AG09319 (cell line): ENCODE measurements at regions not wholly inside any gene's neighbourhood (a gene's known extent, or its start where the extent isn't known, plus 50 kb on each side); places are given as distances from the start of the nearest gene placed in this dataset.

Experiments used
- DNase-seq: peaks from one replicate; pipeline ENCODE4 v3.0.0-alpha.2; 2010; ENCODE audit warnings: low read depth; ENCODE audit errors: extremely low read depth
- TF ChIP-seq, protein P1 (sequence below): IDR thresholded peaks from 2 replicates; pipeline ENCODE4 v1.5.1; 2011; ENCODE audit warnings: low read depth, mild to moderate bottlenecking, inconsistent platforms, low read length, moderate library complexity

DNA sequence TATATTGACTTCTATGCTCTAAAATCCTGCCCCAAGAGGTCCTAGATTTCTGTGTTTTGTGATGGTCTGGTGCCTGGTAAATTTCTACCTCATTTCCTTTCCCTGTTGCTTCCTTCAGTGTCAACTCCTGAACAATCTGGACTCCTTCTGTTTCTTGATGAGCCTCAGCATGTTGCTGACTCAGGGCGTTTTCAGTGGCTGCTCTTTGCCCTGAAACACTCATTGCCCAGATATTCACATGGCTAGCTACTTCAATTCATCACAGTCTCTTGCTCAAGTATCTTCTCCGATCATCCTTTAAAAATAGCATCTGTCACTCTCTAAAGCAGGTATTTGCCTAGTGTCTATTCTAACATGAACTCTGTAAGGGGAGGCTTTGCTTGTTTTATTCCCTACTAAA is 526.3 kb upstream of the RAG2 start:
- TF ChIP-seq, protein P1, sequence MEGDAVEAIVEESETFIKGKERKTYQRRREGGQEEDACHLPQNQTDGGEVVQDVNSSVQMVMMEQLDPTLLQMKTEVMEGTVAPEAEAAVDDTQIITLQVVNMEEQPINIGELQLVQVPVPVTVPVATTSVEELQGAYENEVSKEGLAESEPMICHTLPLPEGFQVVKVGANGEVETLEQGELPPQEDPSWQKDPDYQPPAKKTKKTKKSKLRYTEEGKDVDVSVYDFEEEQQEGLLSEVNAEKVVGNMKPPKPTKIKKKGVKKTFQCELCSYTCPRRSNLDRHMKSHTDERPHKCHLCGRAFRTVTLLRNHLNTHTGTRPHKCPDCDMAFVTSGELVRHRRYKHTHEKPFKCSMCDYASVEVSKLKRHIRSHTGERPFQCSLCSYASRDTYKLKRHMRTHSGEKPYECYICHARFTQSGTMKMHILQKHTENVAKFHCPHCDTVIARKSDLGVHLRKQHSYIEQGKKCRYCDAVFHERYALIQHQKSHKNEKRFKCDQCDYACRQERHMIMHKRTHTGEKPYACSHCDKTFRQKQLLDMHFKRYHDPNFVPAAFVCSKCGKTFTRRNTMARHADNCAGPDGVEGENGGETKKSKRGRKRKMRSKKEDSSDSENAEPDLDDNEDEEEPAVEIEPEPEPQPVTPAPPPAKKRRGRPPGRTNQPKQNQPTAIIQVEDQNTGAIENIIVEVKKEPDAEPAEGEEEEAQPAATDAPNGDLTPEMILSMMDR, result no peak

DNA sequence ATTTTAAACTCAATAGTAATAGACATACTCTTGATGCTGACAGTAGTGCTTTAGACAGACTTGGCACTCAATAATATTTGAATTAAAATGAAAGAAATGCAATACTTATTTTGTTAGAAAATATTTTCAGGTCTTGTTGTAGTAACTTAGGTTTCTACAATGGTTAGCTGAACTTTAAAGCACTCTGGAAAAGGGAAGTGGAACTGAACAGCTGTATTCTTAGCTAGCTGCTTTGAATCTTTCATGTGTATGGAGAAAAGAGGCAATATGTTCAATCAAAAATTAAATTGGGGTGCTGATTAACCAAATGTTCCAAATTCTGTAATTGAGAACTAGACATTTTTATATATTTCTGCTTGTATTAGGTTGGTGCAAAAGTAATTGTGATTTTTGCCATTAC is 517.9 kb upstream of the RAG2 start:
- TF ChIP-seq, protein P1, result no peak
- DNase-seq, result no peak

More for the DNA sequence above, 526.3 kb upstream of the RAG2 start:
- DNase-seq, result no peak

DNA sequence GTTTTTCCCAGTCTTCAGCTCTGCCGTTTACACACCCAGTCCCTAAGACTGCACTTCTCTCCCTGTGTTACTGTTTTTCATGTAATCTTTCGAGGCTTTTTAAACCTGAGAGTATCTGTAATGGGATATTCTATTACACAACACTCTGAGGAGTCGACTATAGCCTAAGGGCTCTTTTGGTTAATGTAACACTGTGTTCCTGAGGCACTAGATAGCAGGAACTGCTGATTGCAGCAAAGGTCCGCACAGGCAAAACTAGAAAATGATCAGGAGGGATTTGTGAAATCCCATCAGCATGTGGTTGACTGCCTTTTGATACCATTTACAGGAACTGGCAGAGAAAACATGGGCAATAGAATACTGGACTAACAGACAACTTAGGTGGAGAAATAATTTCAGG is 512.3 kb upstream of the RAG2 start:
- TF ChIP-seq, protein P1, result no peak
- DNase-seq, result no peak

DNA sequence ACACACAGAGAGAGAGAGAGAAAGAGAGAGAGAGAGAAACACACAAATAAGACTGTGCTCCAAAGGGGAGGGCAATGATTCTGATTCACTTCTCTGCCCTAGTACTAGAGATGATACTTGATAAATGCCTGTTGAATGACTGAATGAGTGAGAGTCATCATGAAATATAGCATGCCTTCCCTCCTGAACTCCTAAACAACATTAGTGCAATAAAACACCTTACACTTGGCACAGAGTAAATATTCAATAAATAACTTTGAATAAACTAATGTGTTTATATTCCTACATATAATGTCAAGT is 511.2 kb upstream of the RAG2 start:
- DNase-seq, result no peak

DNA sequence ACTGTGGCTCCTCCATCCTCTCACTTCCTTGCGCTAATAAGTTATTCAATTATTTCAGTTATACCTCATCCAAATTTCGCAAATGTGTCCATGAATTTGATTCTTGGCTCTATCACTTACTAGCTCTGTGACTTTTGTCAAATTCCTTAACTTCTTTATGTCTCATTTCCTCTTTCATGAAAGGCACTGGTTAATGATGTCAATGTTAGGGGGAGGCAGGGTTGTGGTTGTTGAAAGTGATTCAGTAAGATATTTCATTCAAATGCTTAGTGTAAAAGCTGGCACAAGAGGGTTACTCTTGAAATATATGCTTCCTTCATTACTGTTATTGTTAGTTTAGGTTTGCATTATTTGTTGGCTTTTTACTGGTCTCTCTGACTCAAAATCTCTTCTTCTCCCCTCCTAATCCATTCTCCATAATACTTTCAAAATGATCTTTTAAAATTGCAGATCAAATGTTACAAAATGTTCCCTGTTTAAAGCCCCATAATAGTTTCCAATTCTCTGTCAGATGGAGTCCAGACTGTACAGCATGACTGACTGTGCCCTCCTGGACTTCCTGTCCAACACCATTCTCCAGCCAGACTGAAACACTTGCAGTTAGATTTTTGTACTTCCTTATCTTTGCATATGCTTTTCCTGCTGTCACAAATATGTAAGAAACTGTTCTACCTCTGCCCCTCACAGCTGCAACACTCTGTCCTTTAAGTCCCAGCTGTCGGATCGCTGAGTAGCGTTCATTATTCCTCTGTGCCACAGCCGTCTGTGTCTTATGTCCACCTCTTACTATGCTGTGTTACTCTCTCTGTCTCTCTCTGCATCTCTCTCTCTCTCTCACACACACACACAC is 510.6 kb upstream of the RAG2 start:
- TF ChIP-seq, protein P1, result no peak

More for the DNA sequence above, 511.2 kb upstream of the RAG2 start:
- TF ChIP-seq, protein P1, result no peak

DNA sequence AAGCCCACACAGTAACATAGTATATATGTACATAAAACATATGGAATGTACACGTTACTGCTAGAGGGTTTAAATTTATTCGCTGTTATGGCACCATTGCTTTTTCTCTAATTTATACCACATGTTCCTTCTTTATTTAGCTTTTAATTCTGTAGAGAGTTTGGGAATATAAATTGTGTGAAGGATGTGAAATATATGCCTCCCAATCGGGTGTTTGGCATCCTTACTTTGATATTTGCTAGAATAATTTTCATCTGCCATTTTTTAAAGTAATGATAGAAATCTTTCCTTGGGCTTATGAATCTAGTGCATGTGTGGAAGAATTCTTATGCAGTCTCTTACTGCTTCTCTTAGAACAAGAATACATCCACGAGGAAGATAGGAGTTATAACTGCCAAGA is 509.8 kb upstream of the RAG2 start:
- DNase-seq, result no peak
- TF ChIP-seq, protein P1, result no peak

More for the DNA sequence above, 510.6 kb upstream of the RAG2 start:
- DNase-seq, result no peak

DNA sequence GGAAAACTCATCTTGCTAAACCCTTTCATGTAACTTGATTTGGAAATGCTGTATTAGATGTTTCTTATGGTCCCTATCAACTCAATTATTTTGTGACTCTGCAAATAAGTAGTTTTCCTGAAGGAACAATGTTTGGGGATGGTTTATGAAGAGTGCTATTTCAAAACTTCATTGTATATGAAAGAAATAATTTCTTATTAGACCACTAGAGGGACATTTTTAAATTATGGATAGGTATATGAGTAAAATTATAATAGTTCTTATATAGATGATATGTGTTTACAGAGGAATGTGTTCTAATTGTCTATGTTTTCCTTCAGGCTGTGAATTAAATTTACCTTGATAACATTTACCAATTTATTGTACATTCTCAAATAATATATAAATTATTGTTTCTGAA is 509.4 kb upstream of the RAG2 start:
- TF ChIP-seq, protein P1, result no peak
- no peak for DNase-seq
